HG02870 (cell line): ENCODE measurements at regions not wholly inside any gene's neighbourhood (a gene's known extent, or its start where the extent isn't known, plus 50 kb on each side); places are given as distances from the start of the nearest gene placed in this dataset.

Experiments used
- ATAC-seq: cut with Tn5 transposase; IDR thresholded peaks from one replicate; pipeline ENCODE4 v1.9.1; 2021; ENCODE audit warnings: mild to moderate bottlenecking, moderate library complexity; ENCODE audit not compliant: unreplicated experiment

DNA sequence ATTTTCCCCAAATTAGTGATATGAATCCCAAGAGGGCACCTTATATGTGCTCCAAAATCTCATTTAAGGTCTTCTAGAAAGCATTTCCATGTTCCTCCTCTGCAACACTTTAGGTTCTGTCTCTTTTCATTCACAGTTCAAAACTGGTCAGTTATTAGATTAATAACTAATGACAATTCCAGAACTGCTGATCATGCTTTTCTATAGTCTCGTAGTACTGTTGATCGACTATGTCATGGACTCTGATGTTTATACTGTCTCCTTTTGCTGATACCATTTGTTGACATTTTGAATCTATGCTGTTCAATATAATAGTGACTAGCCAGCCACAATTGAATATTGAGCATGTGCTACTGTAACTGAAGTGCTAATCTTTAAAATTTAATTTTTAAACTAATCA, 728.3 kb downstream of the LRFN5 start:
- no peak for ATAC-seq

DNA sequence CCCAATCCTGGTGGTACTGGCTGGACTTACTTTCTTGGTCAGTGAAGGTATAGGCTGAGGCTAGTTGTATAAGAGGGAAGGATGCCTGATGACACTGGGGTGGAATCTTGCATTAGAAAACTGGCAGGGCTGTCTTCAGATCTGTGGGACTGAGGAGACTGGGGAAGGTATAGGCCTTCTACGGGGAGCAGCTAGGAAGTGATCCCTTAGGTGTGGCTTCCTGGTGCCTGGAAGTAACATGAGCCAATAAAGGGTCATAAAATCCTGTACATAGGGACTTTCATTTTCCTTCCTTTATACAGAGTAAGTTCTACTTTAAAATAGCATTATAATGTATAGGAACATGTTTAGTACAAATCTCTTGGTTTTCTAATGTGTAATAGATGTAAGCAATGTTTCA, 716.8 kb downstream of the LRFN5 start:
- peak; percentile 24 for ATAC-seq

DNA sequence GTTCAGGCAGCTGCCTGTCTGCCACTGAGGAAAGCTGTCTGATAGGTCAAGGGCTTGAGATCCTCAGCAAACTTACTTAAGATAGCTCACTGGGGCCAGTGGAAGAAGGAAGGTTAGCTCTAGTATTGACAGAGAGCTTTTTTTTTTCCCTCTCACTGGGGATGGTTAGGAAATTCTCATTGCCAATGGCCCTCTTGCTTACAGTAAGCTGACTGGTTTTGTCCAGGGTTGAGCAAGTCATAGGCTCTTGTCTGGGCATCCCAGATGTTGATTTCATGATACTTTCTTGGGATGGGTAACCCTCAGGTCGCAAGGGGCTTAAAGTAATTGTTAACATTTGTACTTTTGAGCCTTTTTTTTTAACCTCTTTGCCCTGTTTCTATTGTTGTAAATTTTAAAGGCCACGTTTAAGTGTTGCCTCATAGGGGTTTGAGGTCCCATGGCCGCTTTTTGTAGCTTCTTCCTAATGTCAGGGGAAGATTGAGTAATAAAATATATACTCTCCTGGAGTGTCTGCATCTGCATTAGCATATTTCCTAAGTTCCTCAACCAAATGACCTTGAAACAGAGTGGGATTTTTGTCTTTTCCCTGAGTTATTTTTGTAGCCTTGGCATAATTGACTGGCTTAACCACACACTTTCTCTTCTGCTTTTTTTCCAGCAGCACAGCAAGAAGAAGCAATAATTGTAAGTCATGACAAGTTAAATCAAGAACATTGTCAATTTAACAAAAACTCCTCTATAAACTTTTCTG, 716.0 kb downstream of the LRFN5 start:
- peak; percentile 58 for ATAC-seq

DNA sequence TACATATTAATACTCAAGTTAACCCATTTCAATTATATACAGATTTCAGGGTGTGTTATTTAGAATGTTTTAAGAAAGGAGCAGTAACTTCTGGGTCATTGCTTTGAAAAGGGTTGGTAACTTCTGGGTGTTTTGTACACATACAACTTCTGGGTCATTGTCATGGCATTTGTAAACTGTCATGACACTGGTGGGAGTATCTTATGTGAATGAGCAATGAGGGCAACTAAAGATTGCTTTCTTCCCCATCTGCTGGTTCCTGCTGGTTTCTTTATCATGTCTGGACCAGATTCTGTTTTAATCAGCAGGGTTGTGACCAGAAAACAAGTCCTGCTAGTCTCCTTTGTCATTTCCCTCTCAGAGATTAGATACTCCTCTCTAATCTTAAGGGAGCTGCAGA, 713.3 kb downstream of the LRFN5 start:
- ATAC-seq = no peak

DNA sequence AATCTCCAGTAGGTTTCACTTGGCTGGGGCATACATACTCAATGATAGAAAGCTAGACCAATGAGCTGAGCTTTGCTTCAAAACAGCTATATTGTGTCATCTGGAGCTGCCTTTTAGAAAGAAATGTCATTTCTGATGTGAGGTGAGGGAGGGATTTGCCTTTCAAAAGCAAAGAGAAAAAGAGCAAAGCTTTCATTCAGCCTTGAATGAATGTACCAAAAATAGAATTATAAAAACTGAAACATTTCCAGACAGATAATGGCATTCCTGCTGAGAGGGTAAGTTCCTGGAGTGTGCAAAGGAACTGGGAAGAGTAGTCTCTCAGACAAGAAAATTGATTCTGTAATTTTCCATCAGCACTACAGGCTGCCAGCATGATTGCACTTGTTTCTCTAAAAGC, 710.0 kb downstream of the LRFN5 start:
- no peak for ATAC-seq

DNA sequence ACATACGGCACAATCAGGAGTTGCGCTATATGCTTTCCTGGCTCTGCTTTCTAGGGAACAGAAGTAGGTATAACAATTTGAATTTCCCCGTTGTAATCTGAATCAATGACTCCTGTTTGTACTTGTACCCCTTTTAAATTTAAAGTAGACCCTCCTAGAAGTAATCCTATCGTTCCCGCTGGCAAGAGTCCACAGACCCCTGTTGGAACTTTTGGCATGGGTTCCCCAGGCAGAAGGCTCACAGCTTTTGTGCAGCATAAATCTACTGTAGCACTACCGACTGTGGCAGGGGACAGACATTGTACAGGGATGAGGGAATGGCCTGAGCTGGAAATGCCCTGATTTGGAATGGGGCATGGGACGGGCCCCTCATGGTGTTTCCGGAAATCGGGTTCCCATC, 705.2 kb downstream of the LRFN5 start:
- no peak for ATAC-seq

DNA sequence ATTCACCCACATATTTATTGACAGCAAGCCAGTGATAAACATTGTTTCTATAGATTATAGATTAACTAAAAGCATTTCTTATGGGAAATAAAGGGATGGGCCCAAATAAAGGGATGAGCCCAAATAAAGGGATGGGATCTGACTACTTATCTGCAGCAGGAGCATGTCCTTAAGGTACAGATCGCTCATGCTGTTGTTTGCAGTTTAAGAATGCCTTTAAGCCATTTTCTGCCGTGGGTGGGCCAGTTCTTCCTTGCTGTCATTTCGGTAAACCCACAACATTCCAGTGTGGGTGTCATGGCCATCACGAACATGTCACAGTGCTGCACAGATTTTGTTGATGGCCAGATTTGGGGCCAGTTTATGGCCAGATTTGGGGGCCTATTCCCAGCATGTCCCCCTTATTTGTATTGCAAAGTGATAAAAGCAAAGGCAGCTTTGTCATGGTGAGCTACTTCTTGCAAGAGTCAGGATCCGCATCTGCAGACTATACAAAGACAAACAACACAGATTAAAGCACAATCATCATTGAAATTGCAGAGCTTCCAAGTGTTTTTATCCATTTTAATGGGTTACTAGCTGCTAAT, 700.7 kb downstream of the LRFN5 start:
- no peak for ATAC-seq

DNA sequence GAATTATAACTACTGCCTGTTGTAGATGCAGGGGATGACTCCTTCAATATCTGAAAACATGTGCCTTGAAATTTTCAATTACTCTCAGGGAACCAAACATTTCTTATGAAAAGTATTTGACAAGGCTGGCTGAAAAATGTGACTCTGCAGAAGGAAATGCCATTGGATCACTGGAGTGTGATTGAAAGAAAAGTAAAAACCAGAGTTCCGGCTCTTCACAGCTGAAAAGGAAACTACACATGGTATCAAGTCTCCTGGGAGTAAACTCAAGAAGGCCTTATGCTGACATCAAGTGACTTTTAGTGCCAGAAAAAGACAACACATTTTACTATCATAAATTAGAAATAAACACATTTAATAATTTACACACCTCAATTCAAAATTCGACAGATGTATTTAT, 693.0 kb downstream of the LRFN5 start:
- ATAC-seq = peak; percentile 87

DNA sequence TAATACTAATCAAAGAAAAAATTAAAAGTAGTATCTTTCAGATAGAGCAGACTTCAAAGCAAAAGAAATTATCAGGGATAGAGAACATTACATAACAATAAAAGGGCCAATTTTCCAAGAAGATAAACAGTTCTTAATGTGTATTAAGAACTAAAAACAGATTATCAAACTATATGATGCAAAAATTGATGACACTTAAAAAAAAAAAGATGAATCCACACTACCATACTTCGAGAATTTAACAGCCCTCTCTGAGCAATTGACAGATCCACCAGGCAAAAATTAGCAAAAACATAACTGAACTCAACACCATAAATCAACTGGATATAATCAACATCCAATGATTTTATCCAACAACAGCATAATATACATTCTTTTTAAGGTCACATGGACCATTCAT, 686.5 kb downstream of the LRFN5 start:
- ATAC-seq = no peak

DNA sequence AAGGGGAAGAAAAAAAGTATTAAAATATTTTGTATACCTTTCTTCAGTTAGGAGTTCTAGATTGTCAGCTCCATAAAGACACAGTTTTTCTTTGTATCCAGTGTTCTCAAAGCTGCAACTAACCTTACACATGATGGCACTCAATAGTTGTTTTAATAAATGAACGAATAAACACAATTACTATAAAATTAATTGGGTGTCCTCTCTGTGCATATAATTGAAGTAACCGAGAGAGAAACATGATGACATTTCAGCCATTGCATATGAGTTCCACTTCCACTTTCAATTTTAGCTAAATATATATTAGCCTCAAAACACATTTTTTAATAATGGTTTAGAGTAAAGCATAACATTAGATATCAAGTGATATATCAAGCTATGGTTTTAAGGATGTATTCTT, 671.2 kb downstream of the LRFN5 start:
- peak; percentile 82 for ATAC-seq

DNA sequence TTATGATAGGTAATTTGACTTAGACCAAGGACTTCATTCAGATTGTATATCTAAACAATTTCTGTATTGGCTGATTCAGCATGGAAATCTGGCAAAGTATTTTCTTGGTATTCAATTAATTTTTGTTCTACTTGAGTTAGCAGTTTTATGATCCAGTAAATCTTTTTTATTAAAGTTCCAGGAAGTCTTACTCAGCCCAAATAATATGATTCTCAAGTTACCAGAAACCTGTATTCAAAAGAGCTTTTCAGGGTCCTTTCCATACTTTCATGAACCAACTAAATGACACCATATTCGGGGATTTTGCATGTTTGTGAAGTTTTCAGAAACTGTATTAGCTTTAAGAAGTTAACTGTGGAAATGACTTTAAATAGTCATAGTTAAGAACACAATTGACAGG, 662.6 kb downstream of the LRFN5 start:
- no peak for ATAC-seq

DNA sequence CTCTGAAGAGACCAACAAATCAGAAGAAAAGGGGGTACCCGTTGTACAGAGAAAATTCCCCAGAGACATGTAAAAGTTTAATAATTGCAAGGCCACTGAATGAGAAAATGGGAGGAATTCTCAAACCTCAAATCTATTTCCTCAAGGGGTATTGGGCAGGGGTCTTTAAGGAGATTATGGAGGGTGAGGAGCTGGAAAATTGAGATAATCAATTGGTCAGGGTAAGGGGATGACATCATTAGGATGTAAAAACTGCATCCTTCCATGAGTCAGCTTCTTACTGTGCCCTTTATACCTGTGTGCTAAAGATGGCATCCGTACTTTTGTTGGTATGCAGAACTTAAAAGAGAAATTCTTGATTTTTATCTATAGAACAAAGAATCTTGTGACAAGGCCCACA, 641.5 kb downstream of the LRFN5 start:
- ATAC-seq = no peak

DNA sequence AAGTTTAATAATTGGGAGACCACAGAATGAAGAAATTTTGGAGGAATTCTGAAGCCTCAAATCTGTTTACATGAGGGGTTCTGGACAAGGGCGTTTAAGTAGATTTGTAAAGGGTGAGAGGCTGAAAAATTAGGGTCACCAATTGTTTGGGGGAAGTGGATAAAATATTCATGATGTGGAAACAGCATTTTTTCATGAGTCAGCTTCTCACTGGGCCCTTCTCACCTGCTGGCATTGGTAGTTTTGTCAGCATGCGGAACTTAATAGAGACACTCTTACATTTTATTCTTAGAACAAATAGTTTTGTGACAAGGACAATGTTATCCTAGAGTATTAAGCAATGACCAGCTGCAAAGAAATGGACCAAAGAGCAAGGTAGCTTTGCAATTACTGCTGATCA, 634.4 kb downstream of the LRFN5 start:
- ATAC-seq = no peak

DNA sequence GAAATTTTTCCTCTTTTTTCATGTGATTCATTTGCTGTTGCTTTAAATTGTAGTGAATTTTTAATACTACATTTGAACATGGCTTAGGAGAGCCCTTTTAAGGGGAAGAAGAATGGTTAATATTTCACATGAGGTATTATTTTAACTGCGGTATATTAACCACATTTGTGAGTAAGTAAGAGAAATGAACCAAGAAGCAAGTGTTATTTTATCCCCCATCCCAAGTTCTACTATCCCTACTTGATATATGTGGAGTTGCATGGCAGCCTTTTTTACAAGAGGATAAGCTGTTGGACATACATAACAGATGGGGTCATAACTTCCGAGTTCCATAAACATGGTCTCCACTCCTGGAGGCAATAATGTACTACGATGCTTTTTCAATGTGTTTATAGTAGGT, 623.3 kb downstream of the LRFN5 start:
- no peak for ATAC-seq

DNA sequence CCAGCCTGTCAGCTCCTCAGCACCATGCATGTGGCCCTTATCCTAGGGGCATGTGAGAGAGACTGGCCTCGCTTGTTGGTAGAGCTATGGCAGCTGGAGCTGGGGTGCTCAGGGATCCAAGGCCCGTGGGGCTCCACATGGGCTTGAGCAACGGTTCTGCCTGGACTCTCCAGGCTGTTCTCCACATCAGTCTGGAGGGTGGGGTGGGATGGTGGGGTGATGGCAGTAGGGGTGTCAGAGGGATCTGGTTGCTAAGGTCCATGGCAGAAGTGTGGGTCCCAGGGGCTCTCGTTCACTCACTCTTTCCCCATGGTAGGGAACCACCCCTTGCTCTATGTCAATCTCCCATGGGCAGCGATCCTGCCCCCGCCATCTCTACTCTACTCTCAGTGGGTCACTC, 622.6 kb downstream of the LRFN5 start:
- no peak for ATAC-seq

DNA sequence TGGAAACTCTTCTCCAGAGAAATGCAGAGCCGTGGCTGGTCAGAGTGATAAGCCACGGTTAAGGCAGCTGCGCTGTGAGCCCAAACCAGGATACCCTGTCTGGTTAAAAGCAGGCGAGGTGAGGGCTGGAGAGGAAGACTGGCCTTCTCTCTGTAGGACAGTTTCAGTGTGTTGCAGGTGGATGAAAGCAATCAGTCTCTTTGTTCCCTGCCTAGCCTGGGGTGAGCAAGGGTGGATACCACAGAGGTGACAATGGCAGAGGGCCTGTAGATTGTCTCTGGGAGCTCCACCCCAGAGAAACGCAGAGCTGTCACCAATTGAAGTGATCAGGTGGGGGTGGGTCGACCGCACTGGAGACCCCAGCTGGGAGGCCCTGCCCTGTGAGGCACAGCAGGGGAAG, 621.9 kb downstream of the LRFN5 start:
- no peak for ATAC-seq

DNA sequence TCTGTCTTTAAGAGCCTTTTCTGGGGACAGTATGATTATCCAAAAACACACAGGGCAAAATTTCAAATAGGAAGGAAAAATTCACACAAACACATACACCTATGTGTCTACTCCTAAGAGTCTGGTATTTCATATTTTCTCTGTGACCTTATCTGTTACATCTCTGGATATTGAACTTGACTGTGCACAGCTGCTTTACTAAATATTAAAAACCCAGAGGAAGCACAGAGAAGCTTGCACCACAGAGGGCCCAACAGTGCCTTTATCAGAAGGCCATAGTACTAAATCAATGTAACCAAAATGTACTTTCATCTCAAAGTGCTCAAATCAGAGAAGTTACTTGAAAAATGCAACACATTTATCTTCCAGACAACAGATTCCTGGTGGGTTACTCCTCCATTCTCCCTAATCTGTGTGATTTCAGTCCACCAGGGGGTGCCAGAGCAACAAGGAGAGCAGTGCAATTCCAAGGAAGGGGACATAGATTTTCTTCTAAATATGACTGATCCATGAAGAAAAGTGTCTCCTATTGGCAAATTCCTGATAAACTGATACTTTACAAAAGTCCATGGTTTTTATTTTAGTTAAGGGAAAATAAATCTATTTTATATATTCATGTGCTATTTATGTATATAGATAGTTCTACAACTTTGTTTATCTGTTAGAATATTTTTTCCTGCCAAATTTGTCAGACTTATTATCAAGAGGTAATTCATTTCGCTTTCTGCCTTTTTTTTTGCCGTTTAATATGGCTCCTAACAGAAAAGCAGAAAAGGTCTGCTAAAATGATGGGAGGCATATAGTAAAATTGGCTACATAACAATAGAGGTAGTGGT, 617.6 kb downstream of the LRFN5 start:
- no peak for ATAC-seq

DNA sequence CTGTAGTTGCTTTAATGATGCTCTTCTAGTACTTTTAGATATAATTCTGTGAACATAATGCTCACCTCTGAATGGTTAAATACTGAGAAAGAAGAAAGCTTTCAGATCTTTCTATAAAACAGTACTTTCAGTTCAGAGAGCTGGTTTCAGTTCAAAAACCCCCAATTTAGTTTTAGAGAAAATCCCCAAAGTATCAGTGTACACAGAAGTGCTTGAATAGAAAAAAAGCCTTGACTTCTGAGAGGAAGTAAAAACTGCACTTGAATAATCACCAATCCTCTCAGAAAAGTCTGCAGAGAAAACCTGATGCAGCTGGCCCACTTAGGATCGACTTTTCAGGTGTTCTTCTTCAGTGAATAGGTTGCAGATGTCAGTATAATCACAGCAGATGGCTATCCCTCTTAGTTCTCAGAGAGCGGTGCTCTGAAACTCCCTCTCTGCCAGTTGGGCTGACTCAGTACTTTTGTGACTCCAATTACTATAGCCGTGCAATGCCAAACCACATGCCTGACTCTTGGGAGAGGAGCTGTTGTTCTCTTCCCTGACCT, 616.3 kb downstream of the LRFN5 start:
- peak; percentile 92 for ATAC-seq

DNA sequence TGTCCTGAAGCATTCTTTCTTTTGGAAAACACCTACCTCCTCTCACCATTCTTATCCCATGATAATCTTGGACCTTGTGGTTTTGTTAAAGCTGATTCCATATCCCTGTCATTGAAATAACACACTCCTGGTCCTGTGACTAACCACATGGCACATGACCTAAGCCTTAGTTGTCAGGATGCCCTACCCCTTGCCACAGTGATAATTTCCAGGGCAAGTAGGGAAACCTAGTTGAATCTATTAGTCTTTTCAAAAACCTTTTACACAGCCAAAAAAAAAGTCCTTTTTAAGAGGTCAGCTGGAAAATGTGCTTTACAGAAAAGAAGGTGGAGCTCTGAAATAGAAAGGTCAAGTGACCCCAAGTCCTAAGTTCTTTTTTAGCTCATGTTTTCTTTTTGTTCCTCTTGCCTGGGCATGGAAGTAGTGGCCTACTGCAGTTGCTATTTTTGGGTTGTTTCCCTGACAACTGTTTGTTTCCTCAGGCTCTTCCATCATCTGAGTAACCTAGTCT, 608.4 kb downstream of the LRFN5 start:
- ATAC-seq = no peak

DNA sequence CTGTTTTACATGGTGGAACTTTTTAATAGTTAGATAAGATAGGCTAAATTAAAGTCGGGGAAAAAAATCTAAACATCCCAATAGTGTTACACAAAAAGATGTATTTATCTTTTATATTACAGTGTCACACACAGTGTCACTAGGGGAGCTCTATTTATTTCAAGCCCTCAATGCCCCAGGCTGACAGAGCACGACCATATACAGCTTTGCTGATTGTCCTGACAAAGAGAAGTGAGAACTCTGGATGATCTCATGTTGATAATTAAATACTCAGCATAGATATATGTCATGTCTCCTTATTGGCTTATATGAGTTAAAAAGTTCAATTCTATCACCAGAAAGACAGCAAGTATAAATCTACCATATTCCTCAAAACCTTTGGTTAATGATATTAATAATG, 594.3 kb downstream of the LRFN5 start:
- ATAC-seq = no peak

DNA sequence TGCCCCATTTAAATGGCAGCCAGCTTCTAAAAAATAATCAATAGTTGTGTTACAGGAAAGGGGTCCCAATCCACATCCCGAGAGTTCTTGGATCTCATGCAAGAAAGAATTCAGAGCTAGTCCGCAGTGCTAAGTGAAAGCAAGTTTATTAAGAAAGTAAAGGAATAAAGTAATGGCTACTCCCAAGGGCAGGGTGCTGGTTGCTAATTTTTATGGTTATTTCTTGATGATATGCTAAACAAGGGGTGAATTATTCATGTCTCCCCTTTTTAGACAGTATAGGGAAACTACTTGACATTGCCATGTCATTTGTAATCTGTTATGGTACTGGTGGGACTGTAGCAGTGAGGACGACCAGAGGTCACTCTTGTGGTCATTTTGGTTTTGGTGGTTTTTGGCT, 591.3 kb downstream of the LRFN5 start:
- no peak for ATAC-seq
